WI38 (cell line): ENCODE measurements at regions not wholly inside any gene's neighbourhood (a gene's known extent, or its start where the extent isn't known, plus 50 kb on each side); places are given as distances from the start of the nearest gene placed in this dataset.

Experiments
- H3K4me3 ChIP-seq: 2 replicates; pipeline ENCODE4 v1.5.1; 2011; ENCODE audit warnings: low read depth, mild to moderate bottlenecking, control low read depth, low read length
- TF ChIP-seq, protein P1 (sequence below): IDR thresholded peaks from 2 replicates; pipeline ENCODE4 v1.5.1; 2012; ENCODE audit warnings: low read depth, mild to moderate bottlenecking, control low read depth, low read length

- TF ChIP-seq, protein P1, sequence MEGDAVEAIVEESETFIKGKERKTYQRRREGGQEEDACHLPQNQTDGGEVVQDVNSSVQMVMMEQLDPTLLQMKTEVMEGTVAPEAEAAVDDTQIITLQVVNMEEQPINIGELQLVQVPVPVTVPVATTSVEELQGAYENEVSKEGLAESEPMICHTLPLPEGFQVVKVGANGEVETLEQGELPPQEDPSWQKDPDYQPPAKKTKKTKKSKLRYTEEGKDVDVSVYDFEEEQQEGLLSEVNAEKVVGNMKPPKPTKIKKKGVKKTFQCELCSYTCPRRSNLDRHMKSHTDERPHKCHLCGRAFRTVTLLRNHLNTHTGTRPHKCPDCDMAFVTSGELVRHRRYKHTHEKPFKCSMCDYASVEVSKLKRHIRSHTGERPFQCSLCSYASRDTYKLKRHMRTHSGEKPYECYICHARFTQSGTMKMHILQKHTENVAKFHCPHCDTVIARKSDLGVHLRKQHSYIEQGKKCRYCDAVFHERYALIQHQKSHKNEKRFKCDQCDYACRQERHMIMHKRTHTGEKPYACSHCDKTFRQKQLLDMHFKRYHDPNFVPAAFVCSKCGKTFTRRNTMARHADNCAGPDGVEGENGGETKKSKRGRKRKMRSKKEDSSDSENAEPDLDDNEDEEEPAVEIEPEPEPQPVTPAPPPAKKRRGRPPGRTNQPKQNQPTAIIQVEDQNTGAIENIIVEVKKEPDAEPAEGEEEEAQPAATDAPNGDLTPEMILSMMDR: no peak
- H3K4me3 ChIP-seq: no peak overlapping the region
Observed at GRCh38 chr5:4984461-4984860, 155.7 kb upstream of the ADAMTS16 start.

GRCh38 chr5:4987431-4987830, 152.7 kb upstream of the ADAMTS16 start:
- H3K4me3 ChIP-seq: no peak overlapping the region

GRCh38 chr5:4989118-4989517, 151.0 kb upstream of the ADAMTS16 start:
- H3K4me3 ChIP-seq: no peak overlapping the region
- TF ChIP-seq, protein P1: no peak

More at GRCh38 chr5:4987431-4987830, 152.7 kb upstream of the ADAMTS16 start:
- TF ChIP-seq, protein P1: no peak

DNA sequence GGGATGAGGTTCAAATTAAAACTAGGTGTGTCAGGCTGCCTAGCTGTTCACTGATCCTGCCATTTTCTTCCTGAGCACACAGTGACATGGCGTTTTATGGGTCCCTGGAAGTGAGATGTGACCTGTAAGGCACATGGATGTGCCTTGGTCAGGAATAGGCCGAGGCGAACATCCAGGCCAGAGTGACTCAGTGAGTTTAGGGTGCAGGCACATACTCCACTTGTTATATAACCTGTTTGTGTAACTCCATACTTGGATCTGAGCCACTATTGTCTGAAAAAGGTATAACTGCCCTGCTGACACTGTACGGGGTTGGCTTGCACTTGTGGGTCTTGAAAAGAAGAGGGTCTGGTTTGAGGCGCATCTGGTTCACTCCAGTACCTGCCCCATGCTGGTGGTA, 150.1 kb upstream of the ADAMTS16 start:
- TF ChIP-seq, protein P1: no peak
- no peak overlapping the region for H3K4me3 ChIP-seq

DNA sequence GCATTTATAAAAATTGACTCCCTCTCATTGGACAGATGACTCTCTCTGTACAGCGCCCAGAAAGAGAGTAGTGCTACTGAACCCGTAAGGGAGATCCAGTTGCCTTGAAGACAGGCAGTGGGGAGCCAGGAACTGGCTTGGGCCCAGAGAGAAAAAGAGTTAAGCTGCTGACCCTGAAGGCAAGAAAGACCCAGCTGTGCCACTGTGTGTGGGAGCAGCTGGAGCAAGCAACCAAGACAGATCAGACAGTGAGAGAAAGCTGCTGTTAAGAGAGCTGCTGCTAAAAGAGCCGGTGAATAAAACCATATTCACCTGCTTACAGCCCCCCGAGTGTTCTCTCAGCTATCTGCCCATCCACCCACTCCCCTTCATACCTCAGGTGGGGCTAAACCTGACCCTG, 149.7 kb upstream of the ADAMTS16 start:
- no peak overlapping the region for H3K4me3 ChIP-seq
- TF ChIP-seq, protein P1: no peak

- no peak overlapping the region for H3K4me3 ChIP-seq
- TF ChIP-seq, protein P1: no peak
Observed at GRCh38 chr5:4991925-4992324, 148.2 kb upstream of the ADAMTS16 start.

- TF ChIP-seq, protein P1: no peak
- H3K4me3 ChIP-seq: no peak overlapping the region
Observed at GRCh38 chr5:4995014-4995413, 145.1 kb upstream of the ADAMTS16 start.
